ENCODE measurements at regions not wholly inside any gene's neighbourhood (a gene's known extent, or its start where the extent isn't known, plus 50 kb on each side); places are given as distances from the start of the nearest gene placed in this dataset.

GRCh38 chr2:17163638-17164037 is 354.6 kb downstream of the RAD51AP2 start:
- DNase-seq (no peak), ATAC-seq (ENCODE audit: poor library complexity) (no peak)
- no peaks in the 10 kb centered on the region for H3K9me3 Mint-ChIP-seq
- H3K27ac Mint-ChIP-seq, result no peak overlapping the region
- H3K4me1 ChIP-seq (ENCODE audit: insufficient read depth, low read length), result no peaks in the 10 kb centered on the region
- H3K27me3 ChIP-seq (ENCODE audit: control insufficient read depth in 1 of 2, insufficient read depth in 2 of 2, low read length in 2 of 2), result no peaks in the 10 kb centered on the region
- POLR2A ChIA-PET, result no interaction called here
- no peaks in the 10 kb centered on the region for H3K36me3 Mint-ChIP-seq (ENCODE audit: low read depth)
- H3K36me3 ChIP-seq (ENCODE audit: insufficient read depth, low read length), result no peaks in the 10 kb centered on the region
- intact Hi-C loops (cut with DNase I, micrococcal nuclease), result no loop called here
- peaks cover 0 to 3% of the 10 kb centered on the region in 2 experiments for H3K9me3 ChIP-seq (ENCODE audit: control insufficient read depth in 1 of 2, insufficient read depth in 1 of 2, low read length in 2 of 2)
- H3K27me3 Mint-ChIP-seq, result no peaks in the 10 kb centered on the region
- CTCF ChIA-PET, result no interaction called here
- TF ChIP-seq CTCF (IDR thresholded peaks at IDR 0.05), result no peak
- no peak overlapping the region for H3K4me3 Mint-ChIP-seq
- no peak overlapping the region for H3K27ac ChIP-seq (ENCODE audit: low read depth in 1 of 2, low read length in 2 of 2)
- H3K4me1 Mint-ChIP-seq (ENCODE audit: low read depth), result no peaks in the 10 kb centered on the region
- H3K4me3 ChIP-seq (ENCODE audit: low read length), result no peak overlapping the region

- H3K27me3 Mint-ChIP-seq, result no peaks in the 10 kb centered on the region
- Histone ChIP-seq H3K4me1 (ENCODE audit: insufficient read depth, low read length) (no peaks in the 10 kb centered on the region), H3K4me3 (ENCODE audit: low read length) (no peak overlapping the region), H3K27me3 (ENCODE audit: control insufficient read depth in 1 of 2, insufficient read depth in 2 of 2, low read length in 2 of 2) (no peaks in the 10 kb centered on the region), H3K9me3 (ENCODE audit: control insufficient read depth in 1 of 2, insufficient read depth in 1 of 2, low read length in 2 of 2) (peaks cover 0 to 3% of the 10 kb centered on the region in 2 experiments), H3K27ac (ENCODE audit: low read depth in 1 of 2, low read length in 2 of 2) (no peak overlapping the region), H3K36me3 (ENCODE audit: insufficient read depth, low read length) (no peaks in the 10 kb centered on the region)
- no peak for TF ChIP-seq CTCF (IDR thresholded peaks at IDR 0.05)
- intact Hi-C loops (cut with DNase I, micrococcal nuclease), result no loop called here
- no peak for ATAC-seq (ENCODE audit: poor library complexity)
- POLR2A ChIA-PET, result no interaction called here
- H3K27ac Mint-ChIP-seq, result no peak overlapping the region
- H3K4me1 Mint-ChIP-seq (ENCODE audit: low read depth), result no peaks in the 10 kb centered on the region
- CTCF ChIA-PET, result no interaction called here
- DNase-seq, result no peak
- H3K9me3 Mint-ChIP-seq, result no peaks in the 10 kb centered on the region
- no peak overlapping the region for H3K4me3 Mint-ChIP-seq
- H3K36me3 Mint-ChIP-seq (ENCODE audit: low read depth), result no peaks in the 10 kb centered on the region
These were observed 355.5 kb downstream of the RAD51AP2 start for GRCh38 chr2:17162713-17163112.

GRCh38 chr2:17160594-17160993 is 357.6 kb downstream of the RAD51AP2 start:
- DNase-seq (no peak), ATAC-seq (ENCODE audit: poor library complexity) (no peak)
- H3K4me1 ChIP-seq (ENCODE audit: insufficient read depth, low read length), result no peaks in the 10 kb centered on the region
- no peaks in the 10 kb centered on the region for H3K36me3 ChIP-seq (ENCODE audit: insufficient read depth, low read length)
- intact Hi-C loops (cut with DNase I, micrococcal nuclease), result no loop called here
- Mint-ChIP-seq H3K4me1 (ENCODE audit: low read depth) (no peaks in the 10 kb centered on the region), H3K27me3 (no peaks in the 10 kb centered on the region), H3K4me3 (no peak overlapping the region), H3K27ac (no peak overlapping the region), H3K36me3 (ENCODE audit: low read depth) (no peaks in the 10 kb centered on the region), H3K9me3 (no peaks in the 10 kb centered on the region)
- TF ChIP-seq CTCF (IDR thresholded peaks at IDR 0.05), result no peak
- H3K27me3 ChIP-seq (ENCODE audit: control insufficient read depth in 1 of 2, insufficient read depth in 2 of 2, low read length in 2 of 2), result no peaks in the 10 kb centered on the region
- POLR2A ChIA-PET, result no interaction called here
- H3K9me3 ChIP-seq (ENCODE audit: control insufficient read depth in 1 of 2, insufficient read depth in 1 of 2, low read length in 2 of 2), result peaks cover 0 to 3% of the 10 kb centered on the region in 2 experiments
- H3K27ac ChIP-seq (ENCODE audit: low read depth in 1 of 2, low read length in 2 of 2), result no peak overlapping the region
- CTCF ChIA-PET, result no interaction called here
- H3K4me3 ChIP-seq (ENCODE audit: low read length), result no peak overlapping the region
